ENCODE measurements at regions not wholly inside any gene's neighbourhood (a gene's known extent, or its start where the extent isn't known, plus 50 kb on each side); places are given as distances from the start of the nearest gene placed in this dataset.

DNA sequence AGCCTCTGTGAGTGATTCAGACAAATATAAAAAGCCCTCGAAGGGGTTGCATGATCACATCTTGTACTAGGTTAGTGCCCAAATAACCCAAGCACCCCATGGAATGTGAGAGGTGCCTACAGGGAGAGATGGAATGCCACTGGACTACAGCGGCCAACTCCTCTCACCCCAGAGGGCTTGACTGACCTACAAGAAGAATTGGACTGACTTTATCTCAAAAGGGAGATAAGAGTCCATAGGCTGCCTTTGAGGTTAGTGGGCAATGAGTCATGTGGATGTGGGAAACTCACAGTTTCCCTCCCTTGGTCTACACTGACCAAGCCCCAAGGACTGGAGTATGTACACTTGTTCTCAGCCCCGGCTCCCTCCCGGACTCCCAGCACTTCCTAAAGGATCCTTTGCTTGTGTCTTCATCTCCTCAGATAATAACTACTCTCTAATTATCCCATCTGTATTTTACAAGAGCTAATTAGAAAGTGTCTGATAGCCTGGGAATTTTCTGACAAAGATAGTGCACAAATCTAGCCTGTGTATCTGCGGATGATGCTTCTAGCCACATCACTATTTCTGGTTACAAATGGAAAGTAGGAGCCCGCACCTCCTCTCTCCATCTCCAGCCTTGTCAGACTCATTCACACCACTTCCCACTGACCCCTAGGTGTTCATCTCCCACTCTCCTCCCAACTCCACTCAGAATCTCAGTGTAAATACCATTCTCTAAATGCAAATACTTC is 547.8 kb upstream of the TBL1XR1 start:
- Histone ChIP-seq H3K36me3 (no peaks in the 10 kb centered on the region), H3K27me3 (no peaks in the 10 kb centered on the region), H3K4me1 (no peaks in the 10 kb centered on the region), H3K27ac (no peak overlapping the region), H3K4me3 (no peak overlapping the region), H3K9me3 (no peaks in the 10 kb centered on the region)
- TF ChIP-seq, protein P1, sequence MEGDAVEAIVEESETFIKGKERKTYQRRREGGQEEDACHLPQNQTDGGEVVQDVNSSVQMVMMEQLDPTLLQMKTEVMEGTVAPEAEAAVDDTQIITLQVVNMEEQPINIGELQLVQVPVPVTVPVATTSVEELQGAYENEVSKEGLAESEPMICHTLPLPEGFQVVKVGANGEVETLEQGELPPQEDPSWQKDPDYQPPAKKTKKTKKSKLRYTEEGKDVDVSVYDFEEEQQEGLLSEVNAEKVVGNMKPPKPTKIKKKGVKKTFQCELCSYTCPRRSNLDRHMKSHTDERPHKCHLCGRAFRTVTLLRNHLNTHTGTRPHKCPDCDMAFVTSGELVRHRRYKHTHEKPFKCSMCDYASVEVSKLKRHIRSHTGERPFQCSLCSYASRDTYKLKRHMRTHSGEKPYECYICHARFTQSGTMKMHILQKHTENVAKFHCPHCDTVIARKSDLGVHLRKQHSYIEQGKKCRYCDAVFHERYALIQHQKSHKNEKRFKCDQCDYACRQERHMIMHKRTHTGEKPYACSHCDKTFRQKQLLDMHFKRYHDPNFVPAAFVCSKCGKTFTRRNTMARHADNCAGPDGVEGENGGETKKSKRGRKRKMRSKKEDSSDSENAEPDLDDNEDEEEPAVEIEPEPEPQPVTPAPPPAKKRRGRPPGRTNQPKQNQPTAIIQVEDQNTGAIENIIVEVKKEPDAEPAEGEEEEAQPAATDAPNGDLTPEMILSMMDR (IDR thresholded peaks at IDR 0.05): no peak
- TF ChIP-seq POLR2AphosphoS5 (IDR thresholded peaks at IDR 0.05) (no peak), POLR2A (IDR thresholded peaks at IDR 0.05) (no peak), EP300 (IDR thresholded peaks at IDR 0.05) (no peak)
- 88% methylated on average over 6 of the region's 6 CpGs for WGBS
- DNase-seq (ENCODE audit: low spot score in 2 of 2): no peak

DNA sequence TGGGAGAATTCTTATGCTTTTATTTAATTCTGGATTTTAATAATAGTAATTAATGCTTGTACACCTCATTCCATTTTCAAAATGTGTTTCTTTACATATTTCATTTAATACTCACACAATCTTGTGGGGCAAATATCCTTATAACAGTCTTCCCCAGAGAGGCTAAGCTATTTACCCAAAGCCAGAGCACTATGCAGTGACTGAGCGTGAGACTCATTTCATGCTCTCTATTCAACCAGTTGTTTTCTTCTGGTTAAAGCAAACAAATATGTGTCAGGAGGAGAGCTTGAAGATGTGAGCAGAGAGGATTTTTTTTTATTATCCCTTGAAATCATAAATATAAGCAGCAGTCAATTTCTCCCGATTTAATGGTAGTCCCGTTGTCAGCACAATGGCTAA is 548.3 kb upstream of the TBL1XR1 start:
- Histone ChIP-seq H3K4me1 (no peaks in the 10 kb centered on the region), H3K9me3 (no peaks in the 10 kb centered on the region), H3K4me3 (no peak overlapping the region), H3K36me3 (no peaks in the 10 kb centered on the region), H3K27ac (no peak overlapping the region), H3K27me3 (no peaks in the 10 kb centered on the region)
- no peak for DNase-seq (ENCODE audit: low spot score in 2 of 2)
- 72% methylated on average over 3 of the region's 3 CpGs for WGBS
- TF ChIP-seq, protein P1 (IDR thresholded peaks at IDR 0.05): no peak
- no peak for TF ChIP-seq POLR2A (IDR thresholded peaks at IDR 0.05)
- no peak for TF ChIP-seq POLR2AphosphoS5 (IDR thresholded peaks at IDR 0.05)
- TF ChIP-seq EP300 (IDR thresholded peaks at IDR 0.05): no peak

DNA sequence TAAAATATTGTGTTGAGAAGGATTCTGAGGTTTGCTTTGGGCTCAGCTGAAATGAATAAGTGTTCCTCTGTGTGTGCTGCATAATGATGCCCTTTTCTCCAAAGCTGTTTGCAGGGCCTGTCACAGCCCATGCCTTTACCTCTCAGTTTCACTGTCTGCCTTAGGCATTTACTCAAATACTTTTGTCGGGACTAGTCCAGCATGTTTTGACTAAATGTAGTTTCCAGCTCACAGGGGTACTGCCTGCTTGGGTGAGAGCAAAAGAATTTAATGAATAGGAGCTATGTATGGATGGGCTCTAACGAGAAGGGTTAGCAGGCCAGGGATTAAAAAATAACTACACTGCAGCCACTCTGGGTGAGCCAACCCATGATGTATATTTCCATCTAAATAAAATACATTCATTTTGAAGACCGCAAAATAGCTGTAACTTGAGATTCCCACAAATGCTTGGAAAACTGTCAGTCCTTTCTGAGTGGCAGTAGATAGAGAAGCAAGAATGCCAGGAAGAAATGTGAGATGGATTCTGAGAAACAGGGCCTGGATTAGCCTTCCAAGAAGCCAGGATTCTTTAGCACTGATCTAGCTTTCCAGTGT is 549.2 kb upstream of the TBL1XR1 start:
- 59% methylated on average over 3 of the region's 3 CpGs for WGBS
- Histone ChIP-seq H3K4me1 (no peaks in the 10 kb centered on the region), H3K27ac (no peak overlapping the region), H3K4me3 (no peak overlapping the region), H3K27me3 (no peaks in the 10 kb centered on the region), H3K9me3 (no peaks in the 10 kb centered on the region), H3K36me3 (no peaks in the 10 kb centered on the region)
- TF ChIP-seq POLR2AphosphoS5 (IDR thresholded peaks at IDR 0.05): no peak
- no peak for TF ChIP-seq POLR2A (IDR thresholded peaks at IDR 0.05)
- no peak for DNase-seq (ENCODE audit: low spot score in 2 of 2)

DNA sequence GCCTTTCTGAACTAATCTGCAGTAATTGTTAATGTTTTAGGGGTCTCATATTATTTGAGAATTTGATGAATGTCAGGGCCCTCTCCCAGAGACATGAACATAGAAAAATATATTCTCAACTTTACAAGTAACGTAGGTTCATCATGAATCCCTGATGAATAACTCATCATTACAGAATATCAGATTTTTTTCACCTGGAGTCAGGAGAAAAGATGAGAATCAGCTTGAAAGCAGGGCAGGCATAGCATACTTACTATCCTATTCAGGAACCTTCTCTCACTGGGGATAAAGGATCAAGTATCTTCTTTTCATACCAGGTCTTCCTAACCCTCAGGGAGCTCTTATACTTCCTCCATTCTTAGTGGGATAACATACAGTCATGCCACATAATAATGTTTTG is 552.6 kb upstream of the TBL1XR1 start:
- no peaks in the 10 kb centered on the region for H3K9me3 ChIP-seq
- H3K27ac ChIP-seq: no peak overlapping the region
- H3K36me3 ChIP-seq: no peaks in the 10 kb centered on the region
- H3K4me1 ChIP-seq: peaks cover 8% of the 10 kb centered on the region
- no peaks in the 10 kb centered on the region for H3K27me3 ChIP-seq
- 100% methylated on average over 1 of the region's 1 CpG for WGBS
- DNase-seq (ENCODE audit: low spot score in 2 of 2): no peak
- TF ChIP-seq, protein P1 (IDR thresholded peaks at IDR 0.05): no peak
- TF ChIP-seq EP300 (IDR thresholded peaks at IDR 0.05): no peak
- H3K4me3 ChIP-seq: no peak overlapping the region

DNA sequence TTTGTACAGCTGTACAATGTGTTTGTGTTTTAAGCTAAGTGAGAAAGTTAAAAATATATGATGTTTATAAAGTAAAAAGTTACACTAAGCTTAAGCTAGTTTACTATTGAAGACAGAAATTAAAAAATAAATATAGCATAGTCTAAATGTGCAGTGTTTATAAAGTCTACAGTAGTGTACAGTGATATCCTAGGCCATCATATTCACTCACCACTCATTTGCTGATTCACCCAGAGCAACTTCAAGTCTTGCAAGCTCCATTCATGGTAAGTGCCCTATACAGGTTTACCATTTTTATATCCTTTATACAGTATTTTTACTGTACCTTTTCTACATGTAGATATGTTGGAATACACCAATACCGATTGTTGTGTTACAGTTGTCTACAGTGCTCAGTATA is 553.2 kb upstream of the TBL1XR1 start:
- no peak for DNase-seq (ENCODE audit: low spot score in 2 of 2)
- Histone ChIP-seq H3K4me1 (peaks cover 8% of the 10 kb centered on the region), H3K4me3 (no peak overlapping the region), H3K27me3 (no peaks in the 10 kb centered on the region), H3K27ac (no peak overlapping the region), H3K9me3 (no peaks in the 10 kb centered on the region), H3K36me3 (no peaks in the 10 kb centered on the region)
- WGBS: 100% methylated on average over 1 of the region's 1 CpG
- TF ChIP-seq POLR2A (IDR thresholded peaks at IDR 0.05) (no peak), POLR2AphosphoS5 (IDR thresholded peaks at IDR 0.05) (no peak), EP300 (IDR thresholded peaks at IDR 0.05) (no peak)
- TF ChIP-seq, protein P1 (IDR thresholded peaks at IDR 0.05): no peak
